H9 (cell line): ENCODE measurements at regions not wholly inside any gene's neighbourhood (a gene's known extent, or its start where the extent isn't known, plus 50 kb on each side); places are given as distances from the start of the nearest gene placed in this dataset.

Experiments used
- DNase-seq: peaks from one replicate; pipeline ENCODE4 v3.0.0-alpha.2; 2017
- H2AFZ ChIP-seq: one replicate; pipeline ENCODE4 v1.6.1; 2013; ENCODE audit warnings: mild to moderate bottlenecking, low read length, control low read depth, moderate library complexity
- H2AK5ac ChIP-seq: 2 replicates; pipeline ENCODE4 v1.6.1; 2013; ENCODE audit warnings: low read length, control low read depth, mixed read lengths; ENCODE audit not compliant: insufficient read length
- H2BK120ac ChIP-seq: one replicate; pipeline ENCODE4 v1.6.1; 2013; ENCODE audit warnings: low read depth, mild to moderate bottlenecking, low read length, control low read depth, inconsistent platforms; ENCODE audit not compliant: poor library complexity, severe bottlenecking
- H2BK12ac ChIP-seq: 2 replicates; pipeline ENCODE4 v1.6.1; 2013; ENCODE audit warnings: low read length, control low read depth, mixed read lengths, low read depth; ENCODE audit not compliant: insufficient read length
- H2BK15ac ChIP-seq: 2 replicates; pipeline ENCODE4 v1.6.1; 2013; ENCODE audit warnings: low read depth, low read length, control low read depth
- H2BK20ac ChIP-seq: one replicate; pipeline ENCODE4 v1.6.1; 2013; ENCODE audit warnings: low read depth, mild to moderate bottlenecking, low read length, control low read depth, inconsistent platforms; ENCODE audit not compliant: poor library complexity, severe bottlenecking
- H2BK5ac ChIP-seq: 2 replicates; pipeline ENCODE4 v1.6.1; 2013; ENCODE audit warnings: low read length, control low read depth, mixed read lengths; ENCODE audit not compliant: insufficient read length
- H3K14ac ChIP-seq: 2 replicates; pipeline ENCODE4 v1.6.1; 2013; ENCODE audit warnings: low read length, control low read depth; ENCODE audit not compliant: insufficient read depth
- H3K18ac ChIP-seq: 2 replicates; pipeline ENCODE4 v1.6.1; 2013; ENCODE audit warnings: low read depth, mild to moderate bottlenecking, mixed read lengths, low read length, control low read depth; ENCODE audit not compliant: insufficient read length
- H3K23ac ChIP-seq: 2 replicates; pipeline ENCODE4 v1.6.1; 2013; ENCODE audit warnings: low read length, control low read depth, mixed read lengths, low read depth; ENCODE audit not compliant: insufficient read length
- H3K23me2 ChIP-seq: 2 replicates; pipeline ENCODE4 v1.6.1; 2013; ENCODE audit warnings: low read depth, mild to moderate bottlenecking, mixed read lengths, low read length, control low read depth; ENCODE audit not compliant: insufficient read length, poor library complexity, severe bottlenecking
- H3K27ac ChIP-seq: 2 replicates; pipeline ENCODE4 v1.5.1; 2013; ENCODE audit warnings: low read length, control low read depth, mixed read lengths, low read depth; ENCODE audit not compliant: insufficient read length
- H3K27me3 ChIP-seq: 2 replicates; pipeline ENCODE4 v1.6.1; 2013; ENCODE audit warnings: low read length, control low read depth, inconsistent platforms; ENCODE audit not compliant: insufficient read depth
- H3K4ac ChIP-seq: 2 replicates; pipeline ENCODE4 v1.6.1; 2013; ENCODE audit warnings: low read depth, mild to moderate bottlenecking, control low read depth, inconsistent platforms, low read length, moderate library complexity
- H3K4me1 ChIP-seq: 2 replicates; pipeline ENCODE4 v1.6.1; 2013; ENCODE audit warnings: low read length, control low read depth, inconsistent platforms; ENCODE audit not compliant: insufficient read depth
- H3K4me2 ChIP-seq: 2 replicates; pipeline ENCODE4 v1.6.1; 2013; ENCODE audit warnings: low read length, control low read depth, mixed read lengths; ENCODE audit not compliant: insufficient read length, insufficient read depth
- H3K56ac ChIP-seq: 2 replicates; pipeline ENCODE4 v1.6.1; 2013; ENCODE audit warnings: low read depth, mild to moderate bottlenecking, mixed read lengths, low read length, control low read depth; ENCODE audit not compliant: insufficient read length
- H3K79me1 ChIP-seq: 2 replicates; pipeline ENCODE4 v1.6.1; 2013; ENCODE audit warnings: low read depth, mild to moderate bottlenecking, moderate library complexity, low read length, control low read depth, inconsistent platforms; ENCODE audit not compliant: insufficient read depth, poor library complexity, severe bottlenecking
- H3K79me2 ChIP-seq: 2 replicates; pipeline ENCODE4 v1.6.1; 2013; ENCODE audit warnings: low read length, control low read depth, inconsistent platforms; ENCODE audit not compliant: insufficient read depth
- H3K9ac ChIP-seq: 2 replicates; pipeline ENCODE4 v1.6.1; 2013; ENCODE audit warnings: low read length, control low read depth, mixed read lengths; ENCODE audit not compliant: insufficient read length; ENCODE audit errors: extremely low read depth
- H3K9me3 ChIP-seq: one replicate; pipeline ENCODE4 v1.6.1; 2013; ENCODE audit warnings: low read depth, low read length, inconsistent platforms; ENCODE audit not compliant: control insufficient read depth
- H3T11ph ChIP-seq: one replicate; pipeline ENCODE4 v1.6.1; 2013; ENCODE audit warnings: mild to moderate bottlenecking, low read length, control low read depth, inconsistent platforms
- H4K20me1 ChIP-seq: one replicate; pipeline ENCODE4 v1.6.1; 2013; ENCODE audit not compliant: control insufficient read depth, insufficient read length, insufficient read depth
- H4K5ac ChIP-seq: 2 replicates; pipeline ENCODE4 v1.6.1; 2013; ENCODE audit warnings: low read depth, mild to moderate bottlenecking, mixed read lengths, low read length, control low read depth; ENCODE audit not compliant: insufficient read length
- H4K8ac ChIP-seq: replicated peaks from 2 replicates; pipeline ENCODE4 v1.6.1; 2013; ENCODE audit warnings: low read length, control low read depth, mixed read lengths, low read depth; ENCODE audit not compliant: insufficient read length
- H4K91ac ChIP-seq: 2 replicates; pipeline ENCODE4 v1.6.1; 2013; ENCODE audit warnings: low read depth, mild to moderate bottlenecking, moderate library complexity, mixed read lengths, low read length, control low read depth; ENCODE audit not compliant: insufficient read length
- H3K27ac Mint-ChIP-seq, 3 experiments: 2 replicates in 2 of 3; 3 replicates in 1 of 3; pipeline ENCODE4 v1.8.0; 2020 to 2021; ENCODE audit warnings: mixed read lengths in 3 of 3, mild to moderate bottlenecking in 1 of 3, moderate library complexity in 1 of 3
- H3K27me3 Mint-ChIP-seq: 2 replicates; pipeline ENCODE4 v1.8.0; 2021; ENCODE audit warnings: low read depth, mild to moderate bottlenecking, moderate library complexity, mixed read lengths
- H3K36me3 Mint-ChIP-seq, 3 experiments: 2 replicates in 2 of 3; 3 replicates in 1 of 3; pipeline ENCODE4 v1.8.0; 2020 to 2021; ENCODE audit warnings: low read depth in 3 of 3, mixed read lengths in 3 of 3; ENCODE audit not compliant: insufficient read depth in 1 of 3
- H3K4me1 Mint-ChIP-seq, 2 experiments: 2 replicates each; pipeline ENCODE4 v1.8.0; 2020; ENCODE audit warnings: mixed read lengths in 2 of 2
- H3K4me3 Mint-ChIP-seq, 2 experiments: 2 replicates in 1 of 2; 3 replicates in 1 of 2; pipeline ENCODE4 v1.8.0; 2020 to 2021; ENCODE audit warnings: mild to moderate bottlenecking in 2 of 2, mixed read lengths in 2 of 2, moderate library complexity in 1 of 2
- H3K9me3 Mint-ChIP-seq, 2 experiments: 2 replicates in 1 of 2; 3 replicates in 1 of 2; pipeline ENCODE4 v1.8.0; 2020; ENCODE audit warnings: mild to moderate bottlenecking in 2 of 2, mixed read lengths in 2 of 2, moderate library complexity in 1 of 2
- WGBS: extraction: QIAGEN DNeasy Blood & Tissue Kit; methylation state at CpG from one replicate; pipeline ENCODE4 v1.1.7; 2013; ENCODE audit warnings: missing lambda C conversion rate, low lambda C conversion rate, mixed read lengths; ENCODE audit not compliant: insufficient read length; ENCODE audit errors: extremely low coverage; 5-methylcytosine and 5-hydroxymethylcytosine counted together
- TF ChIP-seq, protein P1 (sequence below): fragments of 200-600 bp; sonication (generic); conservative IDR thresholded peaks from 3 replicates; pipeline ENCODE4 v1.8.0; 2021; ENCODE audit warnings: antibody characterized with exemption, mild to moderate bottlenecking

DNA sequence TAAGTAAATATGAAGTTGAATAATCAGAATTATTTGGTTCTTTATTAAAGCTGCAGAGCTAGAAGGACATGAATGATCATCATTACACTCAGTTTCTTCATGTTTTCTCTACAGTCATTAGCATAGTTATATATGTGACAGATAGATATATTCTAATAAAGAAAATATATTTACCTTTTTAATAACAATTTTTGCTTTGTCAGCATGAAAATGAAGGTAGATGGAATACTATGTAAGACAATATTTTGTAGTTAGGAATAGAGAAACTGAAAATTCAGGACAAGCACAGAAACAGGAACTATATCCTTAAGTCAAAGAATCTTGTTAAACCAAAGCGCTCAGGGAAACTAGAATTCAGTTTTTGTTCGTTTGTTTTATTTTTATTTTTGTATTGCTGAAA, 649.9 kb upstream of the NRXN1 start:
- H4K20me1 ChIP-seq = no peaks in the 10 kb centered on the region
- H2AFZ ChIP-seq = no peak overlapping the region

More for the DNA sequence above, 649.9 kb upstream of the NRXN1 start:
- no peaks in the 10 kb centered on the region for H3K9me3 ChIP-seq
- H3K14ac ChIP-seq = no peak overlapping the region
- H3K27ac Mint-ChIP-seq = no peak overlapping the region
- H3K18ac ChIP-seq = no peak overlapping the region
- no peaks in the 10 kb centered on the region for H3K23me2 ChIP-seq
- no CpG with 5 or more reads among the region's 2 CpGs for WGBS
- peaks cover under 1 to 6% (median 1%) of the 10 kb centered on the region in 3 experiments; a peak in 5 of 7 replicates for H3K36me3 Mint-ChIP-seq
- no peak overlapping the region for H3T11ph ChIP-seq
- H2BK20ac ChIP-seq = no peak overlapping the region
- H2BK120ac ChIP-seq = no peak overlapping the region
- no peak overlapping the region for H2AK5ac ChIP-seq
- H3K79me1 ChIP-seq = no peaks in the 10 kb centered on the region
- H3K4me2 ChIP-seq = no peak overlapping the region
- H3K4me1 Mint-ChIP-seq = peaks cover 4% of the 10 kb centered on the region in 2 experiments; a peak in 3 of 4 replicates
- H3K4ac ChIP-seq = no peak overlapping the region
- DNase-seq = no peak
- H3K27ac ChIP-seq = no peak overlapping the region
- H3K9ac ChIP-seq = no peak overlapping the region
- no peak overlapping the region for H2BK12ac ChIP-seq
- H3K4me1 ChIP-seq = no peaks in the 10 kb centered on the region; the same call in 1 of the 2 replicates
- H3K4me3 Mint-ChIP-seq = no peak overlapping the region
- H3K79me2 ChIP-seq = 0 out of 2 replicates have a peak, but pooled peaks cover 1% of the 10 kb centered on the region
- TF ChIP-seq, protein P1, sequence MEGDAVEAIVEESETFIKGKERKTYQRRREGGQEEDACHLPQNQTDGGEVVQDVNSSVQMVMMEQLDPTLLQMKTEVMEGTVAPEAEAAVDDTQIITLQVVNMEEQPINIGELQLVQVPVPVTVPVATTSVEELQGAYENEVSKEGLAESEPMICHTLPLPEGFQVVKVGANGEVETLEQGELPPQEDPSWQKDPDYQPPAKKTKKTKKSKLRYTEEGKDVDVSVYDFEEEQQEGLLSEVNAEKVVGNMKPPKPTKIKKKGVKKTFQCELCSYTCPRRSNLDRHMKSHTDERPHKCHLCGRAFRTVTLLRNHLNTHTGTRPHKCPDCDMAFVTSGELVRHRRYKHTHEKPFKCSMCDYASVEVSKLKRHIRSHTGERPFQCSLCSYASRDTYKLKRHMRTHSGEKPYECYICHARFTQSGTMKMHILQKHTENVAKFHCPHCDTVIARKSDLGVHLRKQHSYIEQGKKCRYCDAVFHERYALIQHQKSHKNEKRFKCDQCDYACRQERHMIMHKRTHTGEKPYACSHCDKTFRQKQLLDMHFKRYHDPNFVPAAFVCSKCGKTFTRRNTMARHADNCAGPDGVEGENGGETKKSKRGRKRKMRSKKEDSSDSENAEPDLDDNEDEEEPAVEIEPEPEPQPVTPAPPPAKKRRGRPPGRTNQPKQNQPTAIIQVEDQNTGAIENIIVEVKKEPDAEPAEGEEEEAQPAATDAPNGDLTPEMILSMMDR = no peak
- H3K27me3 Mint-ChIP-seq = no peaks in the 10 kb centered on the region
- H2BK5ac ChIP-seq = no peak overlapping the region
- no peak overlapping the region for H2BK15ac ChIP-seq
- no peak overlapping the region for H4K91ac ChIP-seq
- H3K9me3 Mint-ChIP-seq = peaks cover 5 to 10% of the 10 kb centered on the region in 2 experiments
- H3K23ac ChIP-seq = no peak overlapping the region
- no peak overlapping the region for H4K5ac ChIP-seq
- H3K56ac ChIP-seq = no peak overlapping the region
- H4K8ac ChIP-seq = no peak overlapping the region
- H3K27me3 ChIP-seq = no peaks in the 10 kb centered on the region
